Mucosa of descending colon (tissue), 3 donors: ENCODE measurements at regions not wholly inside any gene's neighbourhood (a gene's known extent, or its start where the extent isn't known, plus 50 kb on each side); places are given as distances from the start of the nearest gene placed in this dataset.
"Not testable (repeated sequence)": the region's sequence is repeated elsewhere in the genome, so short reads cannot be mapped to it uniquely, and the experiment has no call there.

Source experiments
- ATAC-seq: fragments of 200-7000 bp; cut with Tn5 transposase; one replicate; pipeline ENCODE4 v1.9.1; 2020; ENCODE audit warnings: mild to moderate bottlenecking, moderate library complexity
- DNase-seq, 3 donors: peaks; one replicate each; pipeline ENCODE4 v3.0.0-alpha.2; 2020
- H3K36me3 ChIP-seq: fragments of 200-600 bp; one replicate; pipeline ENCODE4 v1.8.0; 2021; ENCODE audit warnings: low read depth, mild to moderate bottlenecking
- H3K4me1 ChIP-seq: fragments of 200-600 bp; one replicate; pipeline ENCODE4 v1.8.0; 2021; ENCODE audit warnings: low read depth, mild to moderate bottlenecking
- H3K4me3 ChIP-seq: fragments of 200-600 bp; one replicate; pipeline ENCODE4 v1.8.0; 2021; ENCODE audit warnings: mild to moderate bottlenecking
- H3K9me3 ChIP-seq: fragments of 200-600 bp; one replicate; pipeline ENCODE4 v1.8.0; 2021; ENCODE audit warnings: mild to moderate bottlenecking
- intact Hi-C, 2 donors: fragments of 100-400 bp; cut with DNase I in 1 of 2; cut with micrococcal nuclease in 1 of 2; formaldehyde crosslinking; loops; one replicate each; pipeline versions ENCODE4 v1.11.0 to v1.11.1; 2022; cut with DNase I, micrococcal nuclease
- TF ChIP-seq, protein P1 (sequence below): fragments of 200-600 bp; IDR thresholded peaks from one replicate; pipeline ENCODE4 v1.8.0; 2022; ENCODE audit warnings: antibody characterized with exemption, mild to moderate bottlenecking
- donor health status: DM: no; HTN: no; CAD: no; lungs with moderate emphysema.
- donor health status: DM: no; HTN: no; CAD: no.
- donor health status: DM: no; HTN: yes; CAD: no.

DNA sequence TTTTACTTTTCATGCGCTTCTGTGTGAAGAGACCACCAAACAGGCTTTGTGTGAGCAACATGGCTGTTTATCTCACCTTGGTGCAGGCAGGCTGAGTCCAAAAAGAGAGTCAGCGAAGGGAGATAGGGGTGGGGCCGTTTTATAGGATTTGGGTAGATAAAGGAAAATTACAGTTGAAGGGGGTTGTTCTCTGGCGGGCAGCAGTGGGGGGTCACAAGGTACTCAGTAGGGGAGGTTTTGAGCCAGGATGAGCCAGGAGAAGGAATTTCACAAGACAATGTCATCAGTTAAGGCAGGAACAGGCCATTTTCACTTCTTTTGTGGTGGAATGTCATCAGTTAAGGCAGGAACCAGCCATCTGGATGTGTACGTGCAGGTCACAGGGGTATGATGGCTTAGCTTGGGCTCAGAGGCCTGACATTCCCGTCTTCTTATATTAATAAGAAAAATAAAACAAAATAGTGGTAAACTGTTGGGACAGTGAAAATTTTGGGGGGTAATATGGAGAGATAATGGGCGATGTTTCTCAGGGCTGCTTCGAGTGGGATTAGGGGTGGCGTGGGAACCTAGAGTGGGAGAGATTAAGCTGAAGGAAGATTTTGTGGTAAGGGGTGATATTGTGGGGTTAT is 670.0 kb downstream of the SUCLG1 start:
- intact Hi-C loops, H3K4me1 ChIP-seq, H3K4me3 ChIP-seq, DNase-seq, ATAC-seq, H3K36me3 ChIP-seq, H3K9me3 ChIP-seq: not testable (repeated sequence)

DNA sequence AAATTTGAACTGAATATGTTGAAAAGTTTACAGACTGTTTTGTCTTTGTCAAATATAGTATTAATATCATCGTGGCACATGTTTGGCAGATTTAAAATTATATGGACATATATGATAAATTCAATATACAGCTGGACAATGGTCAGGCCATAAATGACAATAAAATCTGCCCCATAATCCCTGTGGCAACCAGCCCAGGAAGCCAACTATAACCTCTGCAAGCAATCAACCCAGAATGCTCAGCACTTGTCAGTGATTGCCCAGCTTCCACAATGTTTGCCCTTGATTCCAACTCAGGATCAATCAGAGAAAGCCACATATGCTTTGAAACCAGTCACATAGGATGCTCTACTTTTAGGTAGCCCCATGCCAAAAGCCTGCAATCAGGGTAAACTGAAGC is 671.9 kb downstream of the SUCLG1 start:
- intact Hi-C loops, result no loop called here
- TF ChIP-seq, protein P1, sequence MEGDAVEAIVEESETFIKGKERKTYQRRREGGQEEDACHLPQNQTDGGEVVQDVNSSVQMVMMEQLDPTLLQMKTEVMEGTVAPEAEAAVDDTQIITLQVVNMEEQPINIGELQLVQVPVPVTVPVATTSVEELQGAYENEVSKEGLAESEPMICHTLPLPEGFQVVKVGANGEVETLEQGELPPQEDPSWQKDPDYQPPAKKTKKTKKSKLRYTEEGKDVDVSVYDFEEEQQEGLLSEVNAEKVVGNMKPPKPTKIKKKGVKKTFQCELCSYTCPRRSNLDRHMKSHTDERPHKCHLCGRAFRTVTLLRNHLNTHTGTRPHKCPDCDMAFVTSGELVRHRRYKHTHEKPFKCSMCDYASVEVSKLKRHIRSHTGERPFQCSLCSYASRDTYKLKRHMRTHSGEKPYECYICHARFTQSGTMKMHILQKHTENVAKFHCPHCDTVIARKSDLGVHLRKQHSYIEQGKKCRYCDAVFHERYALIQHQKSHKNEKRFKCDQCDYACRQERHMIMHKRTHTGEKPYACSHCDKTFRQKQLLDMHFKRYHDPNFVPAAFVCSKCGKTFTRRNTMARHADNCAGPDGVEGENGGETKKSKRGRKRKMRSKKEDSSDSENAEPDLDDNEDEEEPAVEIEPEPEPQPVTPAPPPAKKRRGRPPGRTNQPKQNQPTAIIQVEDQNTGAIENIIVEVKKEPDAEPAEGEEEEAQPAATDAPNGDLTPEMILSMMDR, result no peak
- H3K9me3 ChIP-seq, result no peaks in the 10 kb centered on the region
- ATAC-seq, result peak; percentile 64
- no peaks in the 10 kb centered on the region for H3K4me1 ChIP-seq
- no peaks in the 10 kb centered on the region for H3K36me3 ChIP-seq
- peak in 1 of 3 donors; percentile 35 for DNase-seq
- no peak overlapping the region for H3K4me3 ChIP-seq

DNA sequence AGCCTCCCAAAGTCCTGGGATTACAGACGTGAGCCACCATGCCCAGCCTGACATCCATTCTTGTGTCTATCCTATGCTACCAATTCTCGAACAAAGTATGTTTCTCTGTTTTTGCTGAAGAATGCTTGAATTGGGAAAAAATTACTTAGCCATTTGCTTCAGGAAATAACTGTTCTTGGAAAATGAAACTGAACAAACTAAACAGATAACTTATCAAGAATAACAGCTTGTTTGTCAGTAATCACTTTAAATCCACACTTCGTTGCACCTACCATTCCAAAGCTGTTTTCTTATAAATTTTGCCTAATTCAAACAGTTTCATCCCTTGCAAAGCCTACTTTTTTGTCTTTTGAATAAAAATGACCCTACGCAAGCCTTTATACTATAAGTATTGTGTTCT is 672.9 kb downstream of the SUCLG1 start:
- Histone ChIP-seq H3K9me3 (no peaks in the 10 kb centered on the region), H3K4me1 (no peaks in the 10 kb centered on the region), H3K36me3 (no peaks in the 10 kb centered on the region), H3K4me3 (no peak overlapping the region)
- TF ChIP-seq, protein P1, result no peak
- ATAC-seq (no peak), DNase-seq (no peak)
- intact Hi-C loops, result no loop called here

DNA sequence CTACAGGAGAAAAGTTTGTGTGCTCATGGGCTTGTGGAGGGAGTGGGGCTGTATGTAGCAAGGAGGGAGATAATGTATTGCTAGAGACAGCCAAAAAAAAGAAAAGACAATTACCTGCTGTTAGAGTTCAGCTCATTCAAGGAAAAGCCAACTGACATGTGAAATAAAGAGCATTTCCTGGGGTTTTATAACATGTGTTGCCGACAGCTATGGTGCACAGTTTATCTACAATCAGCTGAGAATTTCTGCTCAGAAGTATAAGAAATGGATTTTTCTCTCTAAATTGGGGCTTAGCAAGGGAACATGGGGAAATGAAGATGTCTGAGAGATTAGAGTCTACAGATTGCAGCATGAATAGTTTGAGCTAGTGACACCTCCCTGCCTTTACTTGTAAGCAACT is 674.1 kb downstream of the SUCLG1 start:
- intact Hi-C loops, result no loop called here
- TF ChIP-seq, protein P1, result no peak
- DNase-seq (no peak), ATAC-seq (no peak)
- Histone ChIP-seq H3K9me3 (no peaks in the 10 kb centered on the region), H3K36me3 (no peaks in the 10 kb centered on the region), H3K4me1 (no peaks in the 10 kb centered on the region), H3K4me3 (no peak overlapping the region)

DNA sequence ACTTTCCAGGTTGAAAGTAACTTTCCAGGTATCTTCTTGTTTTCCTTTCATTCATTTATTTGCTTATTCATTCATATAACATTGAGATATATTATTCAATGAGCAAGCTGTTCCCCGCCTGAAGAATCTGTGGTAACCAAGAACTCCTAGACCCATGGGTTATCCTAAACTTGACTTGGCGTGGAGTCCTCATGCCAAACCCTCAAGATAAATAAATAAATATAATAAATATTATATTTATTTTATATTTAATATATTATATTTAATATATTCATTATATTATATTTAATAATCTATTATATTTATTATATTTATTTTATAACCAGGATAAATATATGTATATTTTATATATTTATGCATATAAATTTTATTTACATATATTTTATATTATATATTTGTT is 674.8 kb downstream of the SUCLG1 start:
- intact Hi-C loops, result no loop called here
- Histone ChIP-seq H3K4me1 (no peaks in the 10 kb centered on the region), H3K4me3 (no peak overlapping the region), H3K9me3 (no peaks in the 10 kb centered on the region), H3K36me3 (no peaks in the 10 kb centered on the region)
- TF ChIP-seq, protein P1, result no peak
- ATAC-seq (no peak), DNase-seq (no peak)

DNA sequence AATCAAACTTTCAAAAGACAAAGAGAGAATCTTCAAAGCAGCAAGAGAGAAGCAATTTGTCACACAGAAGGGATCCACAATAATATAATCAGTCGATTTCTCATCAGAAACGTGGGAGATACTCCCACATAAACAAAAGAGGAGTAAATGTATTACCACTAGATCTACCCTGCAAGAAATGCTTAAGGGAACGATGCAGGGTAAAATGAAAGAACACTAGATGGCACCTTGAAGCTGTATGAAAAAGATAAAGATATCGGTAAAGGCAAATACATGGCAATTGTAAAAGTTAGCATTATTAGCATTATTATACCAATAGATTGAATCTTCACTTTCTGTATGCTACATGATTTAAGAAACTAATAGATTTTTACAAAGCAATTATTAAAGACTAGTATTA is 677.0 kb downstream of the SUCLG1 start:
- DNase-seq (no peak), ATAC-seq (no peak)
- Histone ChIP-seq H3K4me3 (no peak overlapping the region), H3K9me3 (no peaks in the 10 kb centered on the region), H3K36me3 (no peaks in the 10 kb centered on the region), H3K4me1 (no peaks in the 10 kb centered on the region)
- intact Hi-C loops, result no loop called here
- TF ChIP-seq, protein P1, result no peak
